ENCODE measurements at regions not wholly inside any gene's neighbourhood (a gene's known extent, or its start where the extent isn't known, plus 50 kb on each side); places are given as distances from the start of the nearest gene placed in this dataset.

DNA sequence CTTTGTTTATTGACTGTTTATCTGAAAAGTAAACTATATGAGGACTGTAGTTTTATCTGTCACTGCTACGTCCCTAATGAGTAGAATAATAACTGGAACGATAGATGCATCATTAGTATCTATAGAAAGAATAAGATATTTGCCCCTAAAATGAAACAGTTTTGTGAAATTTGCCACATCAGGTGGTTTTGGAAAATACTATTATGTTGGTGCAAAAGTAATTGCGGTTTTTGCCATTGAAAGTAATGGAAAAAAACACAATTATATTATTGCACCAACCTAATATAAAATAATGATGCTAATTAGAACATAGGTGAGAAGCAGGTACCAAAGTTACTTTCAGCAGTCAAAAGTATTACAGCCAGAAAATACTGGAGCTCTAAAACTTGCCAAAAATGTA lies 158.3 kb downstream of the PABPC4L start:
- no peak for TF ChIP-seq ZNF366 (tag by site-specific recombination; conservative IDR thresholded peaks at IDR 0.05)
- TF ChIP-seq, protein P1, sequence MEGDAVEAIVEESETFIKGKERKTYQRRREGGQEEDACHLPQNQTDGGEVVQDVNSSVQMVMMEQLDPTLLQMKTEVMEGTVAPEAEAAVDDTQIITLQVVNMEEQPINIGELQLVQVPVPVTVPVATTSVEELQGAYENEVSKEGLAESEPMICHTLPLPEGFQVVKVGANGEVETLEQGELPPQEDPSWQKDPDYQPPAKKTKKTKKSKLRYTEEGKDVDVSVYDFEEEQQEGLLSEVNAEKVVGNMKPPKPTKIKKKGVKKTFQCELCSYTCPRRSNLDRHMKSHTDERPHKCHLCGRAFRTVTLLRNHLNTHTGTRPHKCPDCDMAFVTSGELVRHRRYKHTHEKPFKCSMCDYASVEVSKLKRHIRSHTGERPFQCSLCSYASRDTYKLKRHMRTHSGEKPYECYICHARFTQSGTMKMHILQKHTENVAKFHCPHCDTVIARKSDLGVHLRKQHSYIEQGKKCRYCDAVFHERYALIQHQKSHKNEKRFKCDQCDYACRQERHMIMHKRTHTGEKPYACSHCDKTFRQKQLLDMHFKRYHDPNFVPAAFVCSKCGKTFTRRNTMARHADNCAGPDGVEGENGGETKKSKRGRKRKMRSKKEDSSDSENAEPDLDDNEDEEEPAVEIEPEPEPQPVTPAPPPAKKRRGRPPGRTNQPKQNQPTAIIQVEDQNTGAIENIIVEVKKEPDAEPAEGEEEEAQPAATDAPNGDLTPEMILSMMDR (tag by site-specific recombination; IDR thresholded peaks at IDR 0.05), result no peak
- no peak for TF ChIP-seq ZFP37 (tag by site-specific recombination; IDR thresholded peaks at IDR 0.05)
- TF ChIP-seq KLF16 (tag by site-specific recombination; IDR thresholded peaks at IDR 0.05), result no peak
- TF ChIP-seq, protein P2, sequence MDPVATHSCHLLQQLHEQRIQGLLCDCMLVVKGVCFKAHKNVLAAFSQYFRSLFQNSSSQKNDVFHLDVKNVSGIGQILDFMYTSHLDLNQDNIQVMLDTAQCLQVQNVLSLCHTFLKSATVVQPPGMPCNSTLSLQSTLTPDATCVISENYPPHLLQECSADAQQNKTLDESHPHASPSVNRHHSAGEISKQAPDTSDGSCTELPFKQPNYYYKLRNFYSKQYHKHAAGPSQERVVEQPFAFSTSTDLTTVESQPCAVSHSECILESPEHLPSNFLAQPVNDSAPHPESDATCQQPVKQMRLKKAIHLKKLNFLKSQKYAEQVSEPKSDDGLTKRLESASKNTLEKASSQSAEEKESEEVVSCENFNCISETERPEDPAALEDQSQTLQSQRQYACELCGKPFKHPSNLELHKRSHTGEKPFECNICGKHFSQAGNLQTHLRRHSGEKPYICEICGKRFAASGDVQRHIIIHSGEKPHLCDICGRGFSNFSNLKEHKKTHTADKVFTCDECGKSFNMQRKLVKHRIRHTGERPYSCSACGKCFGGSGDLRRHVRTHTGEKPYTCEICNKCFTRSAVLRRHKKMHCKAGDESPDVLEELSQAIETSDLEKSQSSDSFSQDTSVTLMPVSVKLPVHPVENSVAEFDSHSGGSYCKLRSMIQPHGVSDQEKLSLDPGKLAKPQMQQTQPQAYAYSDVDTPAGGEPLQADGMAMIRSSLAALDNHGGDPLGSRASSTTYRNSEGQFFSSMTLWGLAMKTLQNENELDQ (tag by site-specific recombination; IDR thresholded peaks at IDR 0.05; ENCODE audit: low read depth), result no peak
